Keratinocyte (primary cell): ENCODE measurements at regions not wholly inside any gene's neighbourhood (a gene's known extent, or its start where the extent isn't known, plus 50 kb on each side); places are given as distances from the start of the nearest gene placed in this dataset.

Experiments used
- EZH2 ChIP-seq: IDR thresholded peaks from one replicate; pipeline ENCODE4 v1.6.1; 2012; ENCODE audit warnings: inconsistent platforms, mild to moderate bottlenecking, low read length, moderate library complexity
- TF ChIP-seq, protein P1 (sequence below), 3 experiments: IDR thresholded peaks in 1 of 3; conservative IDR thresholded peaks in 1 of 3; optimal IDR thresholded peaks in 1 of 3; 2 replicates in 2 of 3; 3 replicates in 1 of 3; pipeline versions ENCODE3 to v1.5.1; 2011; ENCODE audit warnings: low read length in 3 of 3, mild to moderate bottlenecking in 3 of 3, moderate library complexity in 2 of 3, control low read depth in 1 of 3, inconsistent platforms in 1 of 3; ENCODE audit not compliant: insufficient read depth in 2 of 3; ENCODE audit errors: extremely low read depth in 1 of 3

DNA sequence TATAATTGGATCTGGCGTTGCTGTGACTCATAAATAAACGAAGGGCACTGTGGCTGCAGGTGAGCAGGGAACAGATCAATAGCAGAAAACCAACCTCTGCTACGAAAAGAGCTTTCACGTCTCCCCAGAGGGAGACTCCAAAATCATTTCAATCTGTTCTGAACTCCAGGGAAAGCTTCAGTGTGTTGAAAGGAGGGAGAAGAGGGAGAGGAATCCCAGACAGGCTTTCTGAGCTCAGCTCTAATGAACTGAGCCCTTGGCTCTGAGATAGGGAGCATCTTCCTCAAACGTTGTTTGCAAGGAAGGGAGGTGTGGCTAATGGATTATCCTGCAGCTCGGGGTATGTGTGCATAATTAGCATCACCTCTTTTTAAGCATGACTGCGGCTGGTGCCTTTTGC is 288.0 kb upstream of the IRX4 start:
- TF ChIP-seq, protein P1, sequence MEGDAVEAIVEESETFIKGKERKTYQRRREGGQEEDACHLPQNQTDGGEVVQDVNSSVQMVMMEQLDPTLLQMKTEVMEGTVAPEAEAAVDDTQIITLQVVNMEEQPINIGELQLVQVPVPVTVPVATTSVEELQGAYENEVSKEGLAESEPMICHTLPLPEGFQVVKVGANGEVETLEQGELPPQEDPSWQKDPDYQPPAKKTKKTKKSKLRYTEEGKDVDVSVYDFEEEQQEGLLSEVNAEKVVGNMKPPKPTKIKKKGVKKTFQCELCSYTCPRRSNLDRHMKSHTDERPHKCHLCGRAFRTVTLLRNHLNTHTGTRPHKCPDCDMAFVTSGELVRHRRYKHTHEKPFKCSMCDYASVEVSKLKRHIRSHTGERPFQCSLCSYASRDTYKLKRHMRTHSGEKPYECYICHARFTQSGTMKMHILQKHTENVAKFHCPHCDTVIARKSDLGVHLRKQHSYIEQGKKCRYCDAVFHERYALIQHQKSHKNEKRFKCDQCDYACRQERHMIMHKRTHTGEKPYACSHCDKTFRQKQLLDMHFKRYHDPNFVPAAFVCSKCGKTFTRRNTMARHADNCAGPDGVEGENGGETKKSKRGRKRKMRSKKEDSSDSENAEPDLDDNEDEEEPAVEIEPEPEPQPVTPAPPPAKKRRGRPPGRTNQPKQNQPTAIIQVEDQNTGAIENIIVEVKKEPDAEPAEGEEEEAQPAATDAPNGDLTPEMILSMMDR (optimal IDR thresholded peaks at IDR 0.05 in 1 of 3, IDR thresholded peaks at IDR 0.05 in 1 of 3, conservative IDR thresholded peaks at IDR 0.05 in 1 of 3; ENCODE audit: extremely low read depth in 1 of 3, insufficient read depth in 2 of 3, low read length in 3 of 3) = no peak
- TF ChIP-seq EZH2 = no peak
